Upper lobe of left lung (tissue), 6 donors: ENCODE measurements at regions not wholly inside any gene's neighbourhood (a gene's known extent, or its start where the extent isn't known, plus 50 kb on each side); places are given as distances from the start of the nearest gene placed in this dataset.

Experiments
- ATAC-seq, 2 donors: fragments of 200-7000 bp; cut with Tn5 transposase; one replicate each; pipeline ENCODE4 v1.9.1; 2022; ENCODE audit warnings: mild to moderate bottlenecking in 2 of 2, moderate library complexity in 2 of 2; ENCODE audit not compliant: low FRiP score in 2 of 2
- DNase-seq, 2 donors: peaks; one replicate each; pipeline ENCODE4 v3.0.0-alpha.2; 2019 to 2020
- H3K27ac ChIP-seq, 4 donors: fragments of 200-600 bp; sonication (generic); one replicate each; pipeline ENCODE4 v1.5.1; 2016 to 2019
- H3K27me3 ChIP-seq, 4 donors: fragments of 200-600 bp; sonication (generic); one replicate each; pipeline ENCODE4 v1.5.1; 2017 to 2019
- H3K36me3 ChIP-seq, 4 donors: fragments of 200-600 bp; sonication (generic); one replicate each; pipeline ENCODE4 v1.5.1; 2016 to 2019
- H3K4me1 ChIP-seq, 4 donors: fragments of 200-600 bp; sonication (generic); one replicate each; pipeline ENCODE4 v1.5.1; 2018 to 2019
- H3K4me3 ChIP-seq, 4 donors: fragments of 200-600 bp; sonication (generic); one replicate each; pipeline ENCODE4 v1.5.1; 2017 to 2019; ENCODE audit warnings: mild to moderate bottlenecking in 2 of 4, moderate library complexity in 1 of 4
- H3K9me3 ChIP-seq, 4 donors: fragments of 200-600 bp; sonication (generic); one replicate each; pipeline ENCODE4 v1.5.1; 2018 to 2019
- EP300 ChIP-seq, 4 donors: sonication (generic); formaldehyde crosslinking; IDR thresholded peaks; one replicate each; pipeline ENCODE4 v1.5.1; 2017; ENCODE audit warnings: antibody characterized with exemption in 4 of 4, control low read depth in 2 of 4
- POLR2A ChIP-seq, 4 donors: fragments of 450-650 bp; IDR thresholded peaks; one replicate each; pipeline ENCODE4 v1.5.1; 2016 to 2017; ENCODE audit warnings: antibody characterized with exemption in 4 of 4, mild to moderate bottlenecking in 2 of 4
- POLR2AphosphoS5 ChIP-seq, 2 donors: sonication (generic); formaldehyde crosslinking; IDR thresholded peaks; one replicate each; pipeline ENCODE4 v1.5.1; 2017; ENCODE audit warnings: antibody characterized with exemption in 2 of 2
- WGBS, 2 donors: methylation state at CpG; one replicate each; pipeline ENCODE4 v1.1.5; 2017 to 2018; 5-methylcytosine and 5-hydroxymethylcytosine counted together
- TF ChIP-seq, protein P1 (sequence below), 6 experiments: fragments of 450-650 bp in 4 of 6; fragments of 200-600 bp in 2 of 6; sonication (generic) in 2 of 6; IDR thresholded peaks; one replicate each; pipeline ENCODE4 v1.5.1; 2016 to 2019; ENCODE audit warnings: antibody characterized with exemption in 6 of 6
- donor health status: DM: no; HTN: no; CAD: no; lungs with moderate emphysema.
- donor health status: DM: no; HTN: yes; CAD: no; lungs with severe emphysema.

- DNase-seq (no peak), ATAC-seq (no peak)
- Histone ChIP-seq H3K9me3 (no peaks in the 10 kb centered on the region), H3K36me3 (no peaks in the 10 kb centered on the region), H3K4me1 (no peaks in the 10 kb centered on the region), H3K27me3 (no peaks in the 10 kb centered on the region), H3K27ac (no peak overlapping the region), H3K4me3 (no peak overlapping the region)
- 86 to 92% methylated on average over 1 of the region's 1 CpG for WGBS, 2 donors
- TF ChIP-seq EP300 (IDR thresholded peaks at IDR 0.05) (no peak), POLR2AphosphoS5 (IDR thresholded peaks at IDR 0.05) (no peak), POLR2A (IDR thresholded peaks at IDR 0.05) (no peak)
- TF ChIP-seq, protein P1, sequence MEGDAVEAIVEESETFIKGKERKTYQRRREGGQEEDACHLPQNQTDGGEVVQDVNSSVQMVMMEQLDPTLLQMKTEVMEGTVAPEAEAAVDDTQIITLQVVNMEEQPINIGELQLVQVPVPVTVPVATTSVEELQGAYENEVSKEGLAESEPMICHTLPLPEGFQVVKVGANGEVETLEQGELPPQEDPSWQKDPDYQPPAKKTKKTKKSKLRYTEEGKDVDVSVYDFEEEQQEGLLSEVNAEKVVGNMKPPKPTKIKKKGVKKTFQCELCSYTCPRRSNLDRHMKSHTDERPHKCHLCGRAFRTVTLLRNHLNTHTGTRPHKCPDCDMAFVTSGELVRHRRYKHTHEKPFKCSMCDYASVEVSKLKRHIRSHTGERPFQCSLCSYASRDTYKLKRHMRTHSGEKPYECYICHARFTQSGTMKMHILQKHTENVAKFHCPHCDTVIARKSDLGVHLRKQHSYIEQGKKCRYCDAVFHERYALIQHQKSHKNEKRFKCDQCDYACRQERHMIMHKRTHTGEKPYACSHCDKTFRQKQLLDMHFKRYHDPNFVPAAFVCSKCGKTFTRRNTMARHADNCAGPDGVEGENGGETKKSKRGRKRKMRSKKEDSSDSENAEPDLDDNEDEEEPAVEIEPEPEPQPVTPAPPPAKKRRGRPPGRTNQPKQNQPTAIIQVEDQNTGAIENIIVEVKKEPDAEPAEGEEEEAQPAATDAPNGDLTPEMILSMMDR (IDR thresholded peaks at IDR 0.05): no peak
Observed at GRCh38 chr13:47611664-47612288, 389.3 kb downstream of the SUCLA2 start.

GRCh38 chr13:47610687-47611086 is 390.4 kb downstream of the SUCLA2 start:
- Histone ChIP-seq H3K4me1 (no peaks in the 10 kb centered on the region), H3K9me3 (no peaks in the 10 kb centered on the region), H3K27ac (no peak overlapping the region), H3K4me3 (no peak overlapping the region), H3K36me3 (no peaks in the 10 kb centered on the region), H3K27me3 (no peaks in the 10 kb centered on the region)
- TF ChIP-seq, protein P1 (IDR thresholded peaks at IDR 0.05): no peak
- TF ChIP-seq POLR2A (IDR thresholded peaks at IDR 0.05): no peak
- TF ChIP-seq POLR2AphosphoS5 (IDR thresholded peaks at IDR 0.05): no peak
- no peak for TF ChIP-seq EP300 (IDR thresholded peaks at IDR 0.05)
- ATAC-seq (no peak), DNase-seq (no peak)
- WGBS, 2 donors: 80 to 87% methylated on average over 3 of the region's 3 CpGs

DNA sequence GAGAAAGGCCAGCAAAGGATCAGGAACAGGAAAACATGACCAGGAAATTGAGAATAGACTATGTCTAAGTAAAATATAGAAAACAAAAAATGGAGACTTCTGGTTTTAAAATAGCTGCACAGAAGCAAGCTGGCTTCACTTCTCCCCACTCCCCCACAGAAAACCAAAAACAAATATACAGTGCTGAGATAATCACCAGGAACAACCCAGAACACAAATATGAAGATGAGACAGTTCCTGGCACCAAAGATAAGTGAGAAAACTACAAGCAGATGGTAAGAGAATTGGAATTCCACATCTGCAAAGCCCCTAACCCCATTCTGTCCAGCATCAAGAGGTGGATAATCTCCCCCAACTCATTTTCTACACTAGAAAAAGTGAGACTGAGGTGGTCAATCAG is 397.7 kb downstream of the SUCLA2 start:
- Histone ChIP-seq H3K27me3 (no peaks in the 10 kb centered on the region), H3K36me3 (no peaks in the 10 kb centered on the region), H3K9me3 (no peaks in the 10 kb centered on the region), H3K4me3 (no peak overlapping the region), H3K4me1 (no peaks in the 10 kb centered on the region), H3K27ac (no peak overlapping the region)
- TF ChIP-seq POLR2AphosphoS5 (IDR thresholded peaks at IDR 0.05) (no peak), EP300 (IDR thresholded peaks at IDR 0.05) (no peak), POLR2A (IDR thresholded peaks at IDR 0.05) (no peak)
- TF ChIP-seq, protein P1 (IDR thresholded peaks at IDR 0.05): no peak
- ATAC-seq (no peak), DNase-seq (no peak)

GRCh38 chr13:47598340-47598911 is 402.6 kb downstream of the SUCLA2 start:
- Histone ChIP-seq H3K36me3 (no peaks in the 10 kb centered on the region), H3K4me1 (no peaks in the 10 kb centered on the region), H3K9me3 (peaks cover 0 to 4% (median 0%) of the 10 kb centered on the region in 4 donors), H3K27ac (no peak overlapping the region), H3K4me3 (no peak overlapping the region), H3K27me3 (no peaks in the 10 kb centered on the region)
- TF ChIP-seq POLR2AphosphoS5 (IDR thresholded peaks at IDR 0.05): no peak
- no peak for TF ChIP-seq EP300 (IDR thresholded peaks at IDR 0.05)
- no peak for TF ChIP-seq POLR2A (IDR thresholded peaks at IDR 0.05)
- TF ChIP-seq, protein P1 (IDR thresholded peaks at IDR 0.05): peak in 2 of 6 experiments; percentile 12 to 17
- ATAC-seq (no peak), DNase-seq (no peak)
- WGBS, 2 donors: 42 to 48% methylated on average over 2 of the region's 2 CpGs

DNA sequence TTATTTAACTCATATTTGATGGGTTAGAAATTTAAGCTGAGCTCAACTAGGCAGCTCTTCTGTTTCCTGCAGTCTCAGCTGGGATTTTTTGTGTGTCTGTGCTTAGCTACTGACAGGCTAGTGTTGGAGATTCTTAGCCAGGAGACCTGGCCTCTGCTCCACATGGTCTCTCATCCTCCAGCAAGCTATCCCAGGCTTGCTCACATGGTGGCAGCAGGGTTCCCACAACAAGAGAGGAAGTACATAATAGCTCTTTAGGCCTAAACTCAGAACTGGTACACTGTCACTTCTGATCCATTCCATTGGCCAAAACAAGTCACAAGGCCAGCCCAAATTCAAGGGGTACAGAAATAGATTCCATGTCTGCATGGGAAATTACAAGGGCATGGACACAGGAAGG is 406.2 kb downstream of the SUCLA2 start:
- peaks cover 0 to 4% (median 0%) of the 10 kb centered on the region in 4 donors for H3K9me3 ChIP-seq
- no peaks in the 10 kb centered on the region for H3K36me3 ChIP-seq
- no peaks in the 10 kb centered on the region for H3K27me3 ChIP-seq
- TF ChIP-seq POLR2AphosphoS5 (IDR thresholded peaks at IDR 0.05) (no peak), POLR2A (IDR thresholded peaks at IDR 0.05) (no peak), EP300 (IDR thresholded peaks at IDR 0.05) (no peak)
- TF ChIP-seq, protein P1 (IDR thresholded peaks at IDR 0.05): no peak
- H3K4me3 ChIP-seq: no peak overlapping the region
- no peak for ATAC-seq
- no peak for DNase-seq
- H3K4me1 ChIP-seq: no peaks in the 10 kb centered on the region
- no peak overlapping the region for H3K27ac ChIP-seq
